IPS-18c (cell line): ENCODE measurements at regions not wholly inside any gene's neighbourhood (a gene's known extent, or its start where the extent isn't known, plus 50 kb on each side); places are given as distances from the start of the nearest gene placed in this dataset.

ENCODE experiments used
- H3K4me3 ChIP-seq: 2 replicates; pipeline ENCODE4 v1.7.0; 2013; ENCODE audit warnings: low read depth, mild to moderate bottlenecking, low read length, moderate library complexity; ENCODE audit not compliant: insufficient read depth
- H3K9me3 ChIP-seq: one replicate; pipeline ENCODE4 v1.6.1; 2013; ENCODE audit warnings: mild to moderate bottlenecking, low read length, moderate library complexity; ENCODE audit not compliant: control insufficient read depth, insufficient read depth

GRCh38 chr16:49216593-49216992, 65.0 kb downstream of the CBLN1 start:
- Histone ChIP-seq H3K9me3 (no peaks in the 10 kb centered on the region), H3K4me3 (no peak overlapping the region)

- H3K4me3 ChIP-seq = no peak overlapping the region
Measured at GRCh38 chr16:49213594-49213993, 68.0 kb downstream of the CBLN1 start.

GRCh38 chr16:49204191-49204590, 77.4 kb downstream of the CBLN1 start:
- H3K4me3 ChIP-seq = no peak overlapping the region
- no peaks in the 10 kb centered on the region for H3K9me3 ChIP-seq

More at GRCh38 chr16:49213594-49213993, 68.0 kb downstream of the CBLN1 start:
- H3K9me3 ChIP-seq = no peaks in the 10 kb centered on the region

GRCh38 chr16:49203361-49203760, 78.3 kb downstream of the CBLN1 start:
- no peak overlapping the region for H3K4me3 ChIP-seq
- H3K9me3 ChIP-seq = no peaks in the 10 kb centered on the region

- Histone ChIP-seq H3K4me3 (no peak overlapping the region), H3K9me3 (no peaks in the 10 kb centered on the region)
Measured at GRCh38 chr16:49201118-49201517, 80.5 kb downstream of the CBLN1 start.

- Histone ChIP-seq H3K4me3 (no peak overlapping the region), H3K9me3 (peaks cover 2% of the 10 kb centered on the region)
Measured at GRCh38 chr16:49200223-49200820, 81.3 kb downstream of the CBLN1 start.

- peaks cover 2% of the 10 kb centered on the region for H3K9me3 ChIP-seq
Measured at GRCh38 chr16:49195237-49195548, 86.4 kb downstream of the CBLN1 start.

GRCh38 chr16:49194537-49195236, 87.0 kb downstream of the CBLN1 start:
- peaks cover 2% of the 10 kb centered on the region for H3K9me3 ChIP-seq

More at GRCh38 chr16:49195237-49195548, 86.4 kb downstream of the CBLN1 start:
- H3K4me3 ChIP-seq = no peak overlapping the region

GRCh38 chr16:49193596-49193995, 88.0 kb downstream of the CBLN1 start:
- Histone ChIP-seq H3K9me3 (peaks cover 2% of the 10 kb centered on the region), H3K4me3 (no peak overlapping the region)

More at GRCh38 chr16:49194537-49195236, 87.0 kb downstream of the CBLN1 start:
- no peak overlapping the region for H3K4me3 ChIP-seq

- Histone ChIP-seq H3K4me3 (no peak overlapping the region), H3K9me3 (no peaks in the 10 kb centered on the region)
Measured at GRCh38 chr16:49189286-49189685, 92.4 kb downstream of the CBLN1 start.

GRCh38 chr16:49183911-49184310, 97.7 kb downstream of the CBLN1 start:
- Histone ChIP-seq H3K9me3 (peaks cover 2% of the 10 kb centered on the region), H3K4me3 (no peak overlapping the region)

GRCh38 chr16:49181791-49182518, 99.7 kb downstream of the CBLN1 start:
- peaks cover 2% of the 10 kb centered on the region for H3K9me3 ChIP-seq

GRCh38 chr16:49179714-49180330, 101.8 kb downstream of the CBLN1 start:
- Histone ChIP-seq H3K4me3 (no peak overlapping the region), H3K9me3 (peaks cover 2% of the 10 kb centered on the region)

More at GRCh38 chr16:49181791-49182518, 99.7 kb downstream of the CBLN1 start:
- no peak overlapping the region for H3K4me3 ChIP-seq

GRCh38 chr16:49168126-49168525, 113.5 kb downstream of the CBLN1 start:
- no peak overlapping the region for H3K4me3 ChIP-seq
- no peaks in the 10 kb centered on the region for H3K9me3 ChIP-seq

GRCh38 chr16:49165025-49165424, 116.6 kb downstream of the CBLN1 start:
- Histone ChIP-seq H3K9me3 (no peaks in the 10 kb centered on the region), H3K4me3 (no peak overlapping the region)

- Histone ChIP-seq H3K4me3 (no peak overlapping the region), H3K9me3 (no peaks in the 10 kb centered on the region)
Measured at GRCh38 chr16:49161191-49161590, 120.4 kb downstream of the CBLN1 start.

- H3K9me3 ChIP-seq = no peaks in the 10 kb centered on the region
- no peak overlapping the region for H3K4me3 ChIP-seq
Measured at GRCh38 chr16:49158029-49158642, 123.5 kb downstream of the CBLN1 start.
